GM12878 (cell line): ENCODE measurements at regions not wholly inside any gene's neighbourhood (a gene's known extent, or its start where the extent isn't known, plus 50 kb on each side); places are given as distances from the start of the nearest gene placed in this dataset.

Experiments used
- BACH1 ChIP-seq: fragments of 450-650 bp; IDR thresholded peaks from 2 replicates; pipeline ENCODE4 v1.6.1; 2017; ENCODE audit warnings: mild to moderate bottlenecking, borderline replicate concordance
- CEBPB ChIP-seq, 2 experiments: fragments of 150-350 bp in 1 of 2; IDR thresholded peaks; 2 replicates each; pipeline ENCODE4 v1.6.1; 2012 to 2014; ENCODE audit warnings: low read depth in 2 of 2, low read length in 2 of 2, borderline replicate concordance in 1 of 2, inconsistent platforms in 1 of 2
- CTCF ChIP-seq, 3 experiments: IDR thresholded peaks in 2 of 3; conservative IDR thresholded peaks in 1 of 3; 2 replicates each; pipeline ENCODE4 v1.5.1; 2011; ENCODE audit warnings: low read depth in 3 of 3, low read length in 3 of 3, mild to moderate bottlenecking in 3 of 3, control low read depth in 2 of 3, moderate library complexity in 2 of 3, inconsistent platforms in 1 of 3, mixed read lengths in 1 of 3; ENCODE audit not compliant: control insufficient read depth in 2 of 3, insufficient read depth in 1 of 3; ENCODE audit errors: extremely low read depth in 1 of 3
- FOS ChIP-seq: IDR thresholded peaks from 3 replicates; pipeline ENCODE4 v1.6.1; 2011; ENCODE audit warnings: borderline replicate concordance; ENCODE audit not compliant: insufficient read length; ENCODE audit errors: extremely low read depth
- GATAD2B ChIP-seq: fragments of 450-650 bp; conservative IDR thresholded peaks from 2 replicates; pipeline ENCODE4 v1.6.1; 2017; ENCODE audit warnings: low read depth, mild to moderate bottlenecking, moderate library complexity
- IKZF1 ChIP-seq: fragments of 450-650 bp; conservative IDR thresholded peaks from 2 replicates; pipeline ENCODE4 v1.6.1; 2017; ENCODE audit warnings: antibody characterized with exemption, mild to moderate bottlenecking
- JUND ChIP-seq: IDR thresholded peaks from 2 replicates; pipeline ENCODE4 v1.6.1; 2012; ENCODE audit warnings: low read depth, mild to moderate bottlenecking, low read length, improper control_type of control experiment, moderate library complexity
- KDM1A ChIP-seq: fragments of 200-600 bp; sonication (generic); IDR thresholded peaks from 2 replicates; pipeline ENCODE4 v1.6.1; 2016; ENCODE audit warnings: borderline replicate concordance
- LARP7 ChIP-seq: fragments of 450-650 bp; IDR thresholded peaks from 2 replicates; pipeline ENCODE4 v1.6.1; 2017; ENCODE audit warnings: mild to moderate bottlenecking
- RCOR1 ChIP-seq: conservative IDR thresholded peaks from 2 replicates; pipeline ENCODE4 v1.6.1; 2012; ENCODE audit warnings: low read depth, low read length, improper control_type of control experiment
- TARDBP ChIP-seq: IDR thresholded peaks from 2 replicates; pipeline ENCODE4 v1.6.1; 2016; ENCODE audit warnings: borderline replicate concordance
- TF ChIP-seq, protein P1 (sequence below): fragments of 450-650 bp; IDR thresholded peaks from 2 replicates; pipeline ENCODE4 v1.6.1; 2017; ENCODE audit warnings: mild to moderate bottlenecking

- TF ChIP-seq CTCF (IDR thresholded peaks at IDR 0.05 in 2 of 3, conservative IDR thresholded peaks at IDR 0.05 in 1 of 3; ENCODE audit: control insufficient read depth in 2 of 3, extremely low read depth in 1 of 3, insufficient read depth in 1 of 3, low read depth in 3 of 3, low read length in 3 of 3) (no peak), JUND (no peak), LARP7 (no peak), RCOR1 (no peak), CEBPB (IDR thresholded peaks at IDR 0.05; ENCODE audit: borderline replicate concordance in 1 of 2, low read depth in 2 of 2, low read length in 2 of 2) (no peak), IKZF1 (no peak), TARDBP (no peak), FOS (no peak), GATAD2B (no peak), BACH1 (no peak), KDM1A (no peak)
- TF ChIP-seq, protein P1, sequence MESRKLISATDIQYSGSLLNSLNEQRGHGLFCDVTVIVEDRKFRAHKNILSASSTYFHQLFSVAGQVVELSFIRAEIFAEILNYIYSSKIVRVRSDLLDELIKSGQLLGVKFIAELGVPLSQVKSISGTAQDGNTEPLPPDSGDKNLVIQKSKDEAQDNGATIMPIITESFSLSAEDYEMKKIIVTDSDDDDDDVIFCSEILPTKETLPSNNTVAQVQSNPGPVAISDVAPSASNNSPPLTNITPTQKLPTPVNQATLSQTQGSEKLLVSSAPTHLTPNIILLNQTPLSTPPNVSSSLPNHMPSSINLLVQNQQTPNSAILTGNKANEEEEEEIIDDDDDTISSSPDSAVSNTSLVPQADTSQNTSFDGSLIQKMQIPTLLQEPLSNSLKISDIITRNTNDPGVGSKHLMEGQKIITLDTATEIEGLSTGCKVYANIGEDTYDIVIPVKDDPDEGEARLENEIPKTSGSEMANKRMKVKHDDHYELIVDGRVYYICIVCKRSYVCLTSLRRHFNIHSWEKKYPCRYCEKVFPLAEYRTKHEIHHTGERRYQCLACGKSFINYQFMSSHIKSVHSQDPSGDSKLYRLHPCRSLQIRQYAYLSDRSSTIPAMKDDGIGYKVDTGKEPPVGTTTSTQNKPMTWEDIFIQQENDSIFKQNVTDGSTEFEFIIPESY: no peak
Observed at GRCh38 chr22:22180738-22181285, 63.8 kb upstream of the VPREB1 start.
